SK-N-SH (cell line): ENCODE measurements at regions not wholly inside any gene's neighbourhood (a gene's known extent, or its start where the extent isn't known, plus 50 kb on each side); places are given as distances from the start of the nearest gene placed in this dataset.

Experiments
- CTCF ChIA-PET: fragments of 300-600, 350-600 bp; formaldehyde crosslinking; extraction: SDS; loops from one replicate; lab custom pipeline; 2021; lab: Yijun Ruan, JAX
- POLR2A ChIA-PET: fragments of 350-600 bp; sonication (Branson Sonifier 250); formaldehyde crosslinking; extraction: SDS; loops from one replicate; lab custom pipeline; 2020; ENCODE audit warnings: antibody characterized with exemption, inconsistent platforms; lab: Yijun Ruan, JAX
- DNase-seq: peaks from one replicate; pipeline ENCODE4 v3.0.0; 2012
- H2AFZ ChIP-seq: fragments of 200-600 bp; sonication (generic); 2 replicates; pipeline ENCODE4 v1.8.1; 2016; ENCODE audit warnings: antibody characterized with exemption, mild to moderate bottlenecking, low read depth
- H3F3A ChIP-seq: fragments of 200-600 bp; sonication (generic); replicated peaks from 2 replicates; pipeline ENCODE3; 2016; ENCODE audit warnings: antibody characterized with exemption, mild to moderate bottlenecking; ENCODE audit not compliant: insufficient read depth
- H3K27ac ChIP-seq, 2 experiments: fragments of 200-500 bp in 1 of 2; fragments of 200-600 bp in 1 of 2; sonication (Bioruptor generic) in 1 of 2; sonication (generic), shearing (Covaris generic) in 1 of 2; 2 replicates each; pipeline versions ENCODE4 v1.5.1 to v1.6.1; 2014 to 2016; ENCODE audit warnings: low read depth in 2 of 2, inconsistent platforms in 1 of 2, low read length in 1 of 2, mild to moderate bottlenecking in 1 of 2, mixed read lengths in 1 of 2
- H3K27me3 ChIP-seq: fragments of 200-600 bp; sonication (generic), shearing (Covaris generic); 2 replicates; pipeline ENCODE4 v1.6.1; 2016; ENCODE audit warnings: mixed run types; ENCODE audit not compliant: insufficient read depth
- H3K36me3 ChIP-seq, 2 experiments: fragments of 200-500 bp in 1 of 2; fragments of 200-600 bp in 1 of 2; sonication (Bioruptor generic) in 1 of 2; sonication (generic) in 1 of 2; replicated peaks in 1 of 2; 2 replicates each; pipeline versions ENCODE3 to v1.5.1; 2014 to 2016; ENCODE audit warnings: low read length in 1 of 2, mild to moderate bottlenecking in 1 of 2; ENCODE audit not compliant: insufficient read depth in 2 of 2, control insufficient read depth in 1 of 2
- H3K4me1 ChIP-seq, 2 experiments: fragments of 200-500 bp in 1 of 2; fragments of 200-600 bp in 1 of 2; sonication (Bioruptor generic) in 1 of 2; sonication (generic), shearing (Covaris generic) in 1 of 2; 2 replicates each; pipeline versions ENCODE4 v1.5.1 to v1.6.1; 2014 to 2016; ENCODE audit warnings: low read depth in 1 of 2, low read length in 1 of 2, mixed run types in 1 of 2; ENCODE audit not compliant: insufficient read depth in 2 of 2, control insufficient read depth in 1 of 2
- H3K4me2 ChIP-seq: fragments of 200-600 bp; sonication (generic), shearing (Covaris generic); 2 replicates; pipeline ENCODE4 v1.6.1; 2017; ENCODE audit warnings: mixed run types
- H3K4me3 ChIP-seq, 2 experiments: fragments of 200-500 bp in 1 of 2; fragments of 200-600 bp in 1 of 2; sonication (Bioruptor generic) in 1 of 2; sonication (generic), shearing (Covaris generic) in 1 of 2; 2 replicates each; pipeline versions ENCODE4 v1.5.1 to v1.8.1; 2014 to 2016; ENCODE audit warnings: low read depth in 2 of 2, inconsistent platforms in 1 of 2, low read length in 1 of 2, mild to moderate bottlenecking in 1 of 2, mixed read lengths in 1 of 2, moderate library complexity in 1 of 2
- H3K79me2 ChIP-seq: fragments of 200-600 bp; sonication (generic); 2 replicates; pipeline ENCODE4 v1.8.1; 2017; ENCODE audit warnings: mild to moderate bottlenecking; ENCODE audit not compliant: insufficient read depth
- H3K9ac ChIP-seq: fragments of 200-600 bp; sonication (generic); 2 replicates; pipeline ENCODE4 v1.6.1; 2017; ENCODE audit warnings: mixed run types
- H3K9me2 ChIP-seq: fragments of 200-600 bp; sonication (generic); 2 replicates; pipeline ENCODE4 v1.6.1; 2017; ENCODE audit warnings: mixed run types
- H3K9me3 ChIP-seq: fragments of 200-600 bp; sonication (generic); 2 replicates; pipeline ENCODE4 v1.6.1; 2017; ENCODE audit warnings: mixed run types, mild to moderate bottlenecking, moderate library complexity
- H4K20me1 ChIP-seq: fragments of 200-600 bp; sonication (generic); 2 replicates; pipeline ENCODE4 v1.6.1; 2017; ENCODE audit warnings: mild to moderate bottlenecking, mixed run types; ENCODE audit not compliant: insufficient read depth
- CHD2 ChIP-seq: fragments of 150-350 bp; IDR thresholded peaks from 2 replicates; pipeline ENCODE4 v1.6.1; 2018; ENCODE audit warnings: low read length; ENCODE audit not compliant: partially characterized antibody
- ELF1 ChIP-seq: IDR thresholded peaks from 2 replicates; pipeline ENCODE4 v1.4.0; 2012
- FOXJ3 ChIP-seq: sonication (generic); formaldehyde crosslinking; IDR thresholded peaks from 2 replicates; pipeline ENCODE4 v1.5.1; 2020; ENCODE audit warnings: mild to moderate bottlenecking, missing genetic modification reagents
- FOXM1 ChIP-seq: IDR thresholded peaks from 2 replicates; pipeline ENCODE4 v1.4.0; 2012; ENCODE audit warnings: low read depth, mild to moderate bottlenecking
- GATA2 ChIP-seq: sonication (generic); formaldehyde crosslinking; IDR thresholded peaks from 2 replicates; pipeline ENCODE4 v1.5.0; 2020; ENCODE audit warnings: mild to moderate bottlenecking, missing genetic modification reagents
- JUND ChIP-seq: IDR thresholded peaks from 2 replicates; pipeline ENCODE4 v1.4.0; 2012
- MEF2A ChIP-seq: IDR thresholded peaks from 2 replicates; pipeline ENCODE4 v1.4.0; 2012; ENCODE audit warnings: low read depth, borderline replicate concordance
- MXI1 ChIP-seq: IDR thresholded peaks from 2 replicates; pipeline ENCODE4 v1.6.1; 2012; ENCODE audit warnings: mild to moderate bottlenecking, low read depth, low read length, improper control_type of control experiment
- PBX3 ChIP-seq: IDR thresholded peaks from 2 replicates; pipeline ENCODE4; 2012
- RAD21 ChIP-seq: IDR thresholded peaks from 2 replicates; pipeline ENCODE4 v1.6.1; 2012; ENCODE audit warnings: mild to moderate bottlenecking, low read length
- RCOR1 ChIP-seq: fragments of 150-350 bp; IDR thresholded peaks from 2 replicates; pipeline ENCODE4 v1.6.1; 2017; ENCODE audit warnings: antibody characterized with exemption, low read length
- REST ChIP-seq: IDR thresholded peaks from 2 replicates; pipeline ENCODE4 v1.6.1; 2012; ENCODE audit warnings: mild to moderate bottlenecking, low read depth, low read length, moderate library complexity
- SIN3A ChIP-seq: IDR thresholded peaks from 2 replicates; pipeline ENCODE4 v1.6.1; 2012; ENCODE audit warnings: low read depth, mild to moderate bottlenecking, low read length, moderate library complexity, borderline replicate concordance
- TCF12 ChIP-seq: IDR thresholded peaks from 2 replicates; pipeline ENCODE4 v1.4.0; 2012
- TEAD4 ChIP-seq: IDR thresholded peaks from 2 replicates; pipeline ENCODE4 v1.4.0; 2012; ENCODE audit warnings: mild to moderate bottlenecking, borderline replicate concordance; ENCODE audit not compliant: insufficient read depth
- WGBS: methylation state at CpG from one replicate; pipeline ENCODE4 v1.1.6; 2017; ENCODE audit warnings: low lambda C conversion rate; 5-methylcytosine and 5-hydroxymethylcytosine counted together
- TF ChIP-seq, protein P1 (sequence below): IDR thresholded peaks from 2 replicates; pipeline ENCODE4 v1.4.0; 2012; ENCODE audit warnings: low read depth
- TF ChIP-seq, protein P2 (sequence below): fragments of 200-600 bp; sonication (generic); IDR thresholded peaks from 2 replicates; pipeline ENCODE4 v1.6.1; 2017; ENCODE audit warnings: antibody characterized with exemption, mild to moderate bottlenecking, moderate library complexity

GRCh38 chr5:85173469-85173868 is 788.8 kb upstream of the EDIL3 start (continued):
- no peak for TF ChIP-seq REST
- TF ChIP-seq GATA2 (CRISPR knock-in tag): no peak
- TF ChIP-seq JUND: no peak
- no peak for TF ChIP-seq FOXJ3 (CRISPR knock-in tag)
- TF ChIP-seq PBX3: no peak
- no peak for TF ChIP-seq RCOR1
- no peak for TF ChIP-seq SIN3A
- no peak for TF ChIP-seq CHD2
- no peak for TF ChIP-seq TEAD4
- TF ChIP-seq FOXM1: no peak

- no peak overlapping the region for H3K4me2 ChIP-seq
- no peak overlapping the region for H3K4me3 ChIP-seq
- no peak for TF ChIP-seq CHD2
- TF ChIP-seq MEF2A: no peak
- TF ChIP-seq TCF12: no peak
- no peak for TF ChIP-seq JUND
- TF ChIP-seq GATA2 (CRISPR knock-in tag): no peak
- TF ChIP-seq, protein P1, sequence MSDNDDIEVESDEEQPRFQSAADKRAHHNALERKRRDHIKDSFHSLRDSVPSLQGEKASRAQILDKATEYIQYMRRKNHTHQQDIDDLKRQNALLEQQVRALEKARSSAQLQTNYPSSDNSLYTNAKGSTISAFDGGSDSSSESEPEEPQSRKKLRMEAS: no peak
- TF ChIP-seq, protein P2, sequence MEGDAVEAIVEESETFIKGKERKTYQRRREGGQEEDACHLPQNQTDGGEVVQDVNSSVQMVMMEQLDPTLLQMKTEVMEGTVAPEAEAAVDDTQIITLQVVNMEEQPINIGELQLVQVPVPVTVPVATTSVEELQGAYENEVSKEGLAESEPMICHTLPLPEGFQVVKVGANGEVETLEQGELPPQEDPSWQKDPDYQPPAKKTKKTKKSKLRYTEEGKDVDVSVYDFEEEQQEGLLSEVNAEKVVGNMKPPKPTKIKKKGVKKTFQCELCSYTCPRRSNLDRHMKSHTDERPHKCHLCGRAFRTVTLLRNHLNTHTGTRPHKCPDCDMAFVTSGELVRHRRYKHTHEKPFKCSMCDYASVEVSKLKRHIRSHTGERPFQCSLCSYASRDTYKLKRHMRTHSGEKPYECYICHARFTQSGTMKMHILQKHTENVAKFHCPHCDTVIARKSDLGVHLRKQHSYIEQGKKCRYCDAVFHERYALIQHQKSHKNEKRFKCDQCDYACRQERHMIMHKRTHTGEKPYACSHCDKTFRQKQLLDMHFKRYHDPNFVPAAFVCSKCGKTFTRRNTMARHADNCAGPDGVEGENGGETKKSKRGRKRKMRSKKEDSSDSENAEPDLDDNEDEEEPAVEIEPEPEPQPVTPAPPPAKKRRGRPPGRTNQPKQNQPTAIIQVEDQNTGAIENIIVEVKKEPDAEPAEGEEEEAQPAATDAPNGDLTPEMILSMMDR: no peak
- no peak for TF ChIP-seq MXI1
- TF ChIP-seq ELF1: no peak
- no peak for TF ChIP-seq RCOR1
- TF ChIP-seq RAD21: no peak
- no peak for TF ChIP-seq FOXM1
- TF ChIP-seq REST: no peak
- 39% methylated on average over 5 of the region's 12 CpGs for WGBS
- no peaks in the 10 kb centered on the region for H3K4me1 ChIP-seq
- H3K79me2 ChIP-seq: no peaks in the 10 kb centered on the region
- no peaks in the 10 kb centered on the region for H3K9me3 ChIP-seq
- DNase-seq: no peak
- no peaks in the 10 kb centered on the region for H3F3A ChIP-seq
- ChIA-PET POLR2A (no interaction called here), CTCF (interaction anchor here (1.0 kb wide), 1 partner anchor 1477 kb away, joined by 3 read pairs; no protein-coding TSS in a partner anchor)
- no peaks in the 10 kb centered on the region for H3K36me3 ChIP-seq
- peaks cover 5% of the 10 kb centered on the region; the same call in 1 of the 2 replicates for H3K27me3 ChIP-seq
- no peak overlapping the region for H3K9ac ChIP-seq
- H3K9me2 ChIP-seq: no peaks in the 10 kb centered on the region
- H3K27ac ChIP-seq: no peak overlapping the region
- no peaks in the 10 kb centered on the region for H4K20me1 ChIP-seq
- no peak overlapping the region for H2AFZ ChIP-seq
Observed at GRCh38 chr5:85182344-85182743, 797.7 kb upstream of the EDIL3 start.
